ENCODE measurements at regions not wholly inside any gene's neighbourhood (a gene's known extent, or its start where the extent isn't known, plus 50 kb on each side); places are given as distances from the start of the nearest gene placed in this dataset.

DNA sequence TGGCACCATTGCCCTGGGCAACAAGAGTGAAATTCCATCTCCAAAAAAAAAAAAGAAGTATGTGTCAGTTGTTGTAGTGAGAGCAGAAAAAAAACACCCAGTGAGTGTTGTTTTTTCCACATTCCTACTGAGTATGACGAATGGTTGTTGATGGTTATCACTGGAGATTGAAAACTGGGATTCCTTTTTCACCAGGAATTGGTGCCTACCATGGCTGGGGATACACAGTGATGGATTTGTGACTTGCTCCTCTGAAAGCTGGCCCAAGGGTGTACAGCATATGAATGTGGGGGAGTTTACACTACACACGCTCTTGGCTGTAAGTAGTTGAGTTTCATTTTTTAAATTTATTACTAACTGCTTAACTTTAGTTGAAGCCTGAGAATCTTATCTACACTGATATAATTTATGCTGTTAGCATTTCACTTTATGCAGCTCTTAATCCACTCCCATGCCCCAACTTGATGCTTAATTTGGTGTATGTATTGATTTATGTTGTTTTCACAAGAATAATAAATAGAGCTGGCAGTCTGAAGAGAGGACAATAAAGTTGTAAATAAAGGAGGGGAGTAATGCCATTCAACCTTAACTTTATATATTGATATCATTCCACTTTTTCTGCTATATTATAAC is 56.0 kb upstream of the MME start:
- TF ChIP-seq, protein P1, sequence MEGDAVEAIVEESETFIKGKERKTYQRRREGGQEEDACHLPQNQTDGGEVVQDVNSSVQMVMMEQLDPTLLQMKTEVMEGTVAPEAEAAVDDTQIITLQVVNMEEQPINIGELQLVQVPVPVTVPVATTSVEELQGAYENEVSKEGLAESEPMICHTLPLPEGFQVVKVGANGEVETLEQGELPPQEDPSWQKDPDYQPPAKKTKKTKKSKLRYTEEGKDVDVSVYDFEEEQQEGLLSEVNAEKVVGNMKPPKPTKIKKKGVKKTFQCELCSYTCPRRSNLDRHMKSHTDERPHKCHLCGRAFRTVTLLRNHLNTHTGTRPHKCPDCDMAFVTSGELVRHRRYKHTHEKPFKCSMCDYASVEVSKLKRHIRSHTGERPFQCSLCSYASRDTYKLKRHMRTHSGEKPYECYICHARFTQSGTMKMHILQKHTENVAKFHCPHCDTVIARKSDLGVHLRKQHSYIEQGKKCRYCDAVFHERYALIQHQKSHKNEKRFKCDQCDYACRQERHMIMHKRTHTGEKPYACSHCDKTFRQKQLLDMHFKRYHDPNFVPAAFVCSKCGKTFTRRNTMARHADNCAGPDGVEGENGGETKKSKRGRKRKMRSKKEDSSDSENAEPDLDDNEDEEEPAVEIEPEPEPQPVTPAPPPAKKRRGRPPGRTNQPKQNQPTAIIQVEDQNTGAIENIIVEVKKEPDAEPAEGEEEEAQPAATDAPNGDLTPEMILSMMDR (conservative IDR thresholded peaks at IDR 0.05; ENCODE audit: low read length), result no peak
- TF ChIP-seq EZH2phosphoT487 (IDR thresholded peaks at IDR 0.05; ENCODE audit: borderline replicate concordance), result no peak
